HCT116 (cell line): ENCODE measurements at regions not wholly inside any gene's neighbourhood (a gene's known extent, or its start where the extent isn't known, plus 50 kb on each side); places are given as distances from the start of the nearest gene placed in this dataset.

Source experiments
- ATAC-seq: fragments of 200-7000 bp; cut with Tn5 transposase; 2 replicates; pipeline ENCODE4 v1.9.1; 2020; ENCODE audit warnings: mild to moderate bottlenecking, moderate library complexity
- BruUV-seq: library from RNA; stranded (reverse); fragments of 400-500 nt; replicated peaks from 2 replicates; lab custom pipeline; 2021; lab: Mats Ljungman, UMichigan
- CTCF ChIA-PET: fragments of 300-600 bp; sonication (Branson Sonifier 250); formaldehyde crosslinking; loops from one replicate; lab custom pipeline; 2021; ENCODE audit warnings: antibody characterized with exemption; lab: Charles Lee
- POLR2A ChIA-PET: fragments of 300-600, 350-600 bp; sonication (Branson Sonifier 250); formaldehyde crosslinking; loops from one replicate; lab custom pipeline; 2021; ENCODE audit warnings: antibody characterized with exemption; lab: Charles Lee
- RAD21 ChIA-PET, 2 experiments: fragments of 300-600 bp; sonication (Branson Sonifier 250); formaldehyde crosslinking; loops; one replicate each; lab custom pipeline; 2023; ENCODE audit warnings: low total read pairs in 2 of 2; ENCODE audit not compliant: uncharacterized antibody in 2 of 2, unreplicated experiment in 2 of 2, low non-redundant PET in 1 of 2; lab: Charles Lee
- DNase-seq: peaks from one replicate; pipeline ENCODE4 v3.0.0-alpha.2; 2010; ENCODE audit warnings: low read depth, low spot score
- H2AFZ ChIP-seq: fragments of 200-600 bp; shearing (Covaris generic), sonication (generic); 2 replicates; pipeline ENCODE4 v1.6.1; 2017; ENCODE audit warnings: low read depth, mixed run types, mixed read lengths, antibody characterized with exemption, low read length; ENCODE audit not compliant: poor library complexity, severe bottlenecking
- H3K27ac ChIP-seq: 2 replicates; pipeline ENCODE4 v1.5.1; 2012; ENCODE audit warnings: low read depth, low read length
- H3K27me3 ChIP-seq: fragments of 200-600 bp; sonication (generic); 2 replicates; pipeline ENCODE4 v1.6.1; 2016; ENCODE audit warnings: mixed run types, low read length, mixed read lengths; ENCODE audit not compliant: insufficient read depth
- H3K36me3 ChIP-seq, 2 experiments: fragments of 200-500 bp in 1 of 2; fragments of 200-600 bp in 1 of 2; sonication (Bioruptor generic) in 1 of 2; sonication (generic) in 1 of 2; 2 replicates each; pipeline versions ENCODE4 v1.5.1 to v1.6.1; 2014 to 2016; ENCODE audit warnings: low read length in 2 of 2, inconsistent platforms in 1 of 2, mixed read lengths in 1 of 2, mixed run types in 1 of 2; ENCODE audit not compliant: insufficient read depth in 2 of 2, control insufficient read depth in 1 of 2
- H3K4me1 ChIP-seq, 2 experiments: fragments of 200-600 bp in 1 of 2; sonication (generic) in 1 of 2; 2 replicates each; pipeline versions ENCODE4 v1.5.1 to v1.6.1; 2012 to 2017; ENCODE audit warnings: low read length in 2 of 2, inconsistent platforms in 1 of 2, mild to moderate bottlenecking in 1 of 2, mixed read lengths in 1 of 2, mixed run types in 1 of 2, moderate library complexity in 1 of 2; ENCODE audit not compliant: insufficient read depth in 2 of 2, control insufficient read depth in 1 of 2
- H3K4me2 ChIP-seq: fragments of 200-600 bp; sonication (generic); 2 replicates; pipeline ENCODE4 v1.6.1; 2017; ENCODE audit warnings: mixed run types, low read length, mixed read lengths
- H3K4me3 ChIP-seq, 2 experiments: fragments of 200-600 bp in 1 of 2; sonication (generic) in 1 of 2; replicated peaks in 1 of 2; 2 replicates each; pipeline ENCODE4 v1.5.1; 2011 to 2016; ENCODE audit warnings: low read length in 2 of 2, control low read depth in 1 of 2, low read depth in 1 of 2, mild to moderate bottlenecking in 1 of 2, mixed read lengths in 1 of 2, mixed run types in 1 of 2
- H3K79me2 ChIP-seq: fragments of 200-600 bp; sonication (generic); 2 replicates; pipeline ENCODE4 v1.6.1; 2017; ENCODE audit warnings: mild to moderate bottlenecking, mixed run types, low read length, moderate library complexity, mixed read lengths; ENCODE audit not compliant: insufficient read depth
- H3K9ac ChIP-seq: fragments of 200-600 bp; sonication (generic); 2 replicates; pipeline ENCODE4 v1.6.1; 2016; ENCODE audit warnings: low read length, mixed read lengths
- H3K9me2 ChIP-seq: fragments of 200-600 bp; sonication (generic), shearing (Covaris generic); 2 replicates; pipeline ENCODE4 v1.6.1; 2017; ENCODE audit warnings: mixed run types, mild to moderate bottlenecking, moderate library complexity; ENCODE audit not compliant: insufficient read depth
- H3K9me3 ChIP-seq, 2 experiments: fragments of 200-500 bp in 1 of 2; fragments of 200-600 bp in 1 of 2; sonication (Bioruptor generic) in 1 of 2; sonication (generic) in 1 of 2; 2 replicates each; pipeline ENCODE4 v1.6.1; 2014 to 2017; ENCODE audit warnings: low read length in 2 of 2, mixed read lengths in 2 of 2, inconsistent platforms in 1 of 2, low read depth in 1 of 2, mild to moderate bottlenecking in 1 of 2, mixed run types in 1 of 2, moderate library complexity in 1 of 2; ENCODE audit not compliant: control insufficient read depth in 1 of 2, insufficient read depth in 1 of 2
- H4K20me1 ChIP-seq: fragments of 200-600 bp; sonication (generic), shearing (Covaris generic); 2 replicates; pipeline ENCODE4 v1.6.1; 2017; ENCODE audit warnings: mixed run types, mild to moderate bottlenecking, moderate library complexity; ENCODE audit not compliant: insufficient read depth
- ATF3 ChIP-seq: IDR thresholded peaks from 2 replicates; pipeline ENCODE4 v1.6.1; 2012
- CEBPB ChIP-seq: IDR thresholded peaks from 2 replicates; pipeline ENCODE4 v1.6.1; 2012; ENCODE audit warnings: low read depth
- EGR1 ChIP-seq: IDR thresholded peaks from 2 replicates; pipeline ENCODE4 v1.6.1; 2012; ENCODE audit warnings: low read depth
- ELF1 ChIP-seq: IDR thresholded peaks from 2 replicates; pipeline ENCODE4 v1.6.1; 2012; ENCODE audit warnings: low read depth, borderline replicate concordance
- POLR2AphosphoS5 ChIP-seq: IDR thresholded peaks from 2 replicates; pipeline ENCODE4 v1.6.1; 2011; ENCODE audit warnings: mild to moderate bottlenecking, low read depth, low read length, moderate library complexity
- ZBTB33 ChIP-seq: IDR thresholded peaks from 2 replicates; pipeline ENCODE4 v1.6.1; 2011; ENCODE audit warnings: mild to moderate bottlenecking, low read length, moderate library complexity; ENCODE audit not compliant: insufficient replicate concordance; ENCODE audit errors: extremely low read depth
- intact Hi-C: fragments of 100-400 bp; cut with micrococcal nuclease; formaldehyde crosslinking; loops from 2 replicates; pipeline ENCODE4 v1.10.0; 2022
- TF ChIP-seq, protein P1 (sequence below), 3 experiments: fragments of 200-600 bp in 1 of 3; sonication (generic) in 1 of 3; IDR thresholded peaks in 2 of 3; conservative IDR thresholded peaks in 1 of 3; 2 replicates each; pipeline ENCODE4 v1.5.1; 2012 to 2017; ENCODE audit warnings: low read depth in 2 of 3, low read length in 2 of 3, antibody characterized with exemption in 1 of 3, borderline replicate concordance in 1 of 3, control low read depth in 1 of 3, mild to moderate bottlenecking in 1 of 3, mixed read lengths in 1 of 3, mixed run types in 1 of 3, moderate library complexity in 1 of 3; ENCODE audit not compliant: insufficient read depth in 1 of 3

GRCh38 chr7:68408873-68409272 lies 1189.4 kb upstream of the AUTS2 start:
- no peaks in the 10 kb centered on the region for H4K20me1 ChIP-seq
- RAD21 ChIA-PET, result no interaction called here
- H3K79me2 ChIP-seq, result no peaks in the 10 kb centered on the region
- H3K27me3 ChIP-seq, result no peaks in the 10 kb centered on the region
- no peaks in the 10 kb centered on the region for H3K9me2 ChIP-seq
- intact Hi-C loops, result no loop called here
- no peaks in the 10 kb centered on the region for H3K36me3 ChIP-seq
- peaks cover 2 to 3% of the 10 kb centered on the region in 2 experiments; a peak in 2 of 4 replicates for H3K9me3 ChIP-seq
- CTCF ChIA-PET, result no interaction called here
- POLR2A ChIA-PET, result no interaction called here
- DNase-seq, result no peak
- H3K4me3 ChIP-seq, result no peak overlapping the region
- H3K4me1 ChIP-seq, result no peaks in the 10 kb centered on the region
- TF ChIP-seq ZBTB33 (no peak), ATF3 (no peak), POLR2AphosphoS5 (no peak), CEBPB (no peak), ELF1 (no peak), EGR1 (no peak)
- TF ChIP-seq, protein P1, sequence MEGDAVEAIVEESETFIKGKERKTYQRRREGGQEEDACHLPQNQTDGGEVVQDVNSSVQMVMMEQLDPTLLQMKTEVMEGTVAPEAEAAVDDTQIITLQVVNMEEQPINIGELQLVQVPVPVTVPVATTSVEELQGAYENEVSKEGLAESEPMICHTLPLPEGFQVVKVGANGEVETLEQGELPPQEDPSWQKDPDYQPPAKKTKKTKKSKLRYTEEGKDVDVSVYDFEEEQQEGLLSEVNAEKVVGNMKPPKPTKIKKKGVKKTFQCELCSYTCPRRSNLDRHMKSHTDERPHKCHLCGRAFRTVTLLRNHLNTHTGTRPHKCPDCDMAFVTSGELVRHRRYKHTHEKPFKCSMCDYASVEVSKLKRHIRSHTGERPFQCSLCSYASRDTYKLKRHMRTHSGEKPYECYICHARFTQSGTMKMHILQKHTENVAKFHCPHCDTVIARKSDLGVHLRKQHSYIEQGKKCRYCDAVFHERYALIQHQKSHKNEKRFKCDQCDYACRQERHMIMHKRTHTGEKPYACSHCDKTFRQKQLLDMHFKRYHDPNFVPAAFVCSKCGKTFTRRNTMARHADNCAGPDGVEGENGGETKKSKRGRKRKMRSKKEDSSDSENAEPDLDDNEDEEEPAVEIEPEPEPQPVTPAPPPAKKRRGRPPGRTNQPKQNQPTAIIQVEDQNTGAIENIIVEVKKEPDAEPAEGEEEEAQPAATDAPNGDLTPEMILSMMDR (IDR thresholded peaks at IDR 0.05 in 2 of 3, conservative IDR thresholded peaks at IDR 0.05 in 1 of 3; ENCODE audit: borderline replicate concordance in 1 of 3, insufficient read depth in 1 of 3, low read depth in 2 of 3, low read length in 2 of 3), result no peak
- H3K27ac ChIP-seq, result no peak overlapping the region
- BruUV-seq, result no TSS peak
- no peak overlapping the region for H2AFZ ChIP-seq
- ATAC-seq, result no peak
- no peak overlapping the region for H3K9ac ChIP-seq
- H3K4me2 ChIP-seq, result no peak overlapping the region
